ENCODE measurements at regions not wholly inside any gene's neighbourhood (a gene's known extent, or its start where the extent isn't known, plus 50 kb on each side); places are given as distances from the start of the nearest gene placed in this dataset.

DNA sequence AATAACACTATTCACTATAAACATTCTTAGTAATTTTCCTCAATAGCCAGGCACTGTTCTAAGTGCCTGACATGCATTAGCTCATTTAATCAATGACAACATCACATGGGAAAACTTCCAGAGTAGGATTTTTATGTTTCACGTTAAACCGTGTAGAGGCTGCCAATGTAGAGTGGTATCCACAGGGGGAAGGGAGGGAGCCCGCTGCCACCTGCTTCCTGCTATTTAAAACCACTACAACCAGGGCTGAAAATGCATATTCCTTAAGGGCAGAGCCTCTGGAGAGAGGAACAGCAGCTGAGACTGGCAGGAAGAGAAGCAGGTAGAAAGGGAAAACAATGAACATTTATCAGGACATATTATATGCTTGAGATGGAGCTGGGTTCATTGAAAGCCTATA lies 684.3 kb upstream of the AUTS2 start:
- no peak overlapping the region for H3K9ac ChIP-seq (ENCODE audit: low read depth in 1 of 2, low read length in 2 of 2)
- no peaks in the 10 kb centered on the region for H3K36me3 ChIP-seq (ENCODE audit: control insufficient read depth in 4 of 4, insufficient read depth in 3 of 4, low read depth in 1 of 4, low read length in 3 of 4)
- no peak overlapping the region for H3K27ac ChIP-seq (ENCODE audit: low read depth in 1 of 2, low read length in 2 of 2)
- H3K9me3 ChIP-seq (ENCODE audit: control insufficient read depth in 4 of 4, low read length in 3 of 4) = peaks cover 0 to 5% (median 2%) of the 10 kb centered on the region in 4 donors
- TF ChIP-seq REST (IDR thresholded peaks at IDR 0.05) (no peak), YY1 (IDR thresholded peaks at IDR 0.05) (no peak), HNF4A (conservative IDR thresholded peaks at IDR 0.05) (no peak), CTCF (IDR thresholded peaks at IDR 0.05; ENCODE audit: low read depth, low read length, missing input control) (no peak), FOXA2 (IDR thresholded peaks at IDR 0.05) (no peak), GABPA (IDR thresholded peaks at IDR 0.05 in 1 of 2, conservative IDR thresholded peaks at IDR 0.05 in 1 of 2) (no peak), RAD21 (IDR thresholded peaks at IDR 0.05) (no peak), JUND (IDR thresholded peaks at IDR 0.05) (no peak), SP1 (IDR thresholded peaks at IDR 0.05) (no peak), FOXA1 (IDR thresholded peaks at IDR 0.05) (no peak)
- TF ChIP-seq, protein P1, sequence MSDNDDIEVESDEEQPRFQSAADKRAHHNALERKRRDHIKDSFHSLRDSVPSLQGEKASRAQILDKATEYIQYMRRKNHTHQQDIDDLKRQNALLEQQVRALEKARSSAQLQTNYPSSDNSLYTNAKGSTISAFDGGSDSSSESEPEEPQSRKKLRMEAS (IDR thresholded peaks at IDR 0.05) = no peak
- TF ChIP-seq, protein P2, sequence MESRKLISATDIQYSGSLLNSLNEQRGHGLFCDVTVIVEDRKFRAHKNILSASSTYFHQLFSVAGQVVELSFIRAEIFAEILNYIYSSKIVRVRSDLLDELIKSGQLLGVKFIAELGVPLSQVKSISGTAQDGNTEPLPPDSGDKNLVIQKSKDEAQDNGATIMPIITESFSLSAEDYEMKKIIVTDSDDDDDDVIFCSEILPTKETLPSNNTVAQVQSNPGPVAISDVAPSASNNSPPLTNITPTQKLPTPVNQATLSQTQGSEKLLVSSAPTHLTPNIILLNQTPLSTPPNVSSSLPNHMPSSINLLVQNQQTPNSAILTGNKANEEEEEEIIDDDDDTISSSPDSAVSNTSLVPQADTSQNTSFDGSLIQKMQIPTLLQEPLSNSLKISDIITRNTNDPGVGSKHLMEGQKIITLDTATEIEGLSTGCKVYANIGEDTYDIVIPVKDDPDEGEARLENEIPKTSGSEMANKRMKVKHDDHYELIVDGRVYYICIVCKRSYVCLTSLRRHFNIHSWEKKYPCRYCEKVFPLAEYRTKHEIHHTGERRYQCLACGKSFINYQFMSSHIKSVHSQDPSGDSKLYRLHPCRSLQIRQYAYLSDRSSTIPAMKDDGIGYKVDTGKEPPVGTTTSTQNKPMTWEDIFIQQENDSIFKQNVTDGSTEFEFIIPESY (IDR thresholded peaks at IDR 0.05) = no peak
- TF ChIP-seq, protein P3, sequence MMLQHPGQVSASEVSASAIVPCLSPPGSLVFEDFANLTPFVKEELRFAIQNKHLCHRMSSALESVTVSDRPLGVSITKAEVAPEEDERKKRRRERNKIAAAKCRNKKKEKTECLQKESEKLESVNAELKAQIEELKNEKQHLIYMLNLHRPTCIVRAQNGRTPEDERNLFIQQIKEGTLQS (IDR thresholded peaks at IDR 0.05) = no peak
- no peak overlapping the region for H3K4me3 ChIP-seq (ENCODE audit: low read depth in 1 of 3, low read length in 3 of 3)
- no peak for DNase-seq (ENCODE audit: low spot score)
- H3K27me3 ChIP-seq (ENCODE audit: control insufficient read depth in 4 of 4, insufficient read depth in 4 of 4, low read length in 3 of 4) = no peaks in the 10 kb centered on the region
- WGBS = 68% methylated on average over 3 of the region's 3 CpGs
- no peaks in the 10 kb centered on the region for H3K4me1 ChIP-seq (ENCODE audit: control insufficient read depth in 4 of 4, insufficient read depth in 4 of 4, low read length in 3 of 4)

DNA sequence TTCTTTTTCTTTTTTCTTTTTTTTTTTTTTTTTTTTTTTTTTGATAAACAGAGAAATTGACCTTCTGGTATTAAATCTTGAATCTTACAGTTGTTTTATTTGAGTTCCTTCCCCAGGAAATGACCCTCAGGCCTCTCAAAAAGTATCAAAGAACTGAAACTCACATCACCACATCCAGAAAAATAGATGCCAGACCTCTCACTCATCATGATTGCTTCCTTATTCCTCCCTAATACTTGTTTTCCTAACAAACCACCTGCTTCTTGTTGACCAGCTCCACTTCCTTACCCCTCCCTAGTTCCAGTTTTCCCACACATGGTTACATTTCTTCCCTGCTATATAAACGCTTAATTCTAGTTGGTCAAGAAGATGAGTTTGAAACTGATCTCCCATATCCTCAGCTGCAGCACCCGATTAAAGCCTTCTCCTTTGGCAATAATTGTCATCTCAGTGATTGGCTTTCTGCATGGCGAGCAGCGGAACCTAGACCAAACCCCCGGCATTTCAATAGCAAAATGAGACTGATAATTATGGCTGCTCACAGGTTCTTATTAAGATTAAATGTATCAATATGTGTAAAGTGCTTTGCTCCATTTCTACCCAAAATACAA lies 681.1 kb upstream of the AUTS2 start:
- H3K9me3 ChIP-seq (ENCODE audit: control insufficient read depth in 4 of 4, low read length in 3 of 4) = peaks cover 0 to 7% (median 0%) of the 10 kb centered on the region in 4 donors
- TF ChIP-seq TAF1 (conservative IDR thresholded peaks at IDR 0.05) = no peak
- no peak for TF ChIP-seq SP1 (IDR thresholded peaks at IDR 0.05)
- TF ChIP-seq JUND (IDR thresholded peaks at IDR 0.05) = no peak
- no peak for TF ChIP-seq EGR1 (IDR thresholded peaks at IDR 0.05; ENCODE audit: low read depth in 2 of 2)
- TF ChIP-seq, protein P1 (IDR thresholded peaks at IDR 0.05) = no peak
- TF ChIP-seq GABPA (IDR thresholded peaks at IDR 0.05 in 1 of 2, conservative IDR thresholded peaks at IDR 0.05 in 1 of 2) = no peak
- TF ChIP-seq FOXA2 (IDR thresholded peaks at IDR 0.05) = no peak
- no peak for TF ChIP-seq RXRA (IDR thresholded peaks at IDR 0.05)
- no peak for TF ChIP-seq RAD21 (IDR thresholded peaks at IDR 0.05)
- TF ChIP-seq FOXA1 (IDR thresholded peaks at IDR 0.05) = no peak
- TF ChIP-seq CTCF (IDR thresholded peaks at IDR 0.05; ENCODE audit: low read depth, low read length, missing input control) = no peak
- TF ChIP-seq REST (IDR thresholded peaks at IDR 0.05) = no peak
- no peak for TF ChIP-seq HNF4A (conservative IDR thresholded peaks at IDR 0.05)

More for the DNA sequence above, 681.1 kb upstream of the AUTS2 start:
- no peak for DNase-seq (ENCODE audit: low spot score)
- H3K27ac ChIP-seq (ENCODE audit: low read depth in 1 of 2, low read length in 2 of 2) = no peak overlapping the region
- 93% methylated on average over 5 of the region's 5 CpGs for WGBS
- no peaks in the 10 kb centered on the region for H3K27me3 ChIP-seq (ENCODE audit: control insufficient read depth in 4 of 4, insufficient read depth in 4 of 4, low read length in 3 of 4)
- no peaks in the 10 kb centered on the region for H3K4me1 ChIP-seq (ENCODE audit: control insufficient read depth in 4 of 4, insufficient read depth in 4 of 4, low read length in 3 of 4)
- no peak overlapping the region for H3K9ac ChIP-seq (ENCODE audit: low read depth in 1 of 2, low read length in 2 of 2)
- no peak overlapping the region for H3K4me3 ChIP-seq (ENCODE audit: low read depth in 1 of 3, low read length in 3 of 3)
- no peaks in the 10 kb centered on the region for H3K36me3 ChIP-seq (ENCODE audit: control insufficient read depth in 4 of 4, insufficient read depth in 3 of 4, low read depth in 1 of 4, low read length in 3 of 4)
